ENCODE measurements at regions not wholly inside any gene's neighbourhood (a gene's known extent, or its start where the extent isn't known, plus 50 kb on each side); places are given as distances from the start of the nearest gene placed in this dataset.

DNA sequence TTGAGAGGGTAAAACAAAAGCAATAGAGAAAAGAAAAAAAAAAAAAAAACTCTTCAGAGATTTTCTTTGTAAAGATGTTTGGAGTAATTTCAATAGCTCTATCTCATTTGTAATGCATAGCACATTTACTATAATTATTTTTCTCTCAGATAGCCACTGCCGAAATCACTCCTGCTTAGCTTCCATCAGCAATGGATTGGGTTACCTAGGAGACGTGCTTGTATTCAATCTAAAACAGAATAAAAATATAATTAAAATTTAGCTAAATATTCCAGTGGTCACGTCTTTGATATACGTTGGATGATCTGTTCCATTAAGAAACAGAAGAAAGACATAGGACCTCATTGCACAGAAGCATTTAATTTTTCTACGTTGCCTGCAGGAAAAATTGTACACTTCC is 1435.7 kb upstream of the DDX18 start:
- H3K27ac ChIP-seq: no peak overlapping the region
- H3K9me3 ChIP-seq: no peaks in the 10 kb centered on the region
- no peak for DNase-seq (ENCODE audit: low spot score in 2 of 2)
- no peaks in the 10 kb centered on the region for H3K36me3 ChIP-seq
- H3K27me3 ChIP-seq: no peaks in the 10 kb centered on the region
- H3K4me1 ChIP-seq: no peaks in the 10 kb centered on the region
- H3K4me3 ChIP-seq: no peak overlapping the region
- WGBS, 2 donors: 86 to 93% methylated on average over 5 of the region's 5 CpGs
- TF ChIP-seq, protein P1, sequence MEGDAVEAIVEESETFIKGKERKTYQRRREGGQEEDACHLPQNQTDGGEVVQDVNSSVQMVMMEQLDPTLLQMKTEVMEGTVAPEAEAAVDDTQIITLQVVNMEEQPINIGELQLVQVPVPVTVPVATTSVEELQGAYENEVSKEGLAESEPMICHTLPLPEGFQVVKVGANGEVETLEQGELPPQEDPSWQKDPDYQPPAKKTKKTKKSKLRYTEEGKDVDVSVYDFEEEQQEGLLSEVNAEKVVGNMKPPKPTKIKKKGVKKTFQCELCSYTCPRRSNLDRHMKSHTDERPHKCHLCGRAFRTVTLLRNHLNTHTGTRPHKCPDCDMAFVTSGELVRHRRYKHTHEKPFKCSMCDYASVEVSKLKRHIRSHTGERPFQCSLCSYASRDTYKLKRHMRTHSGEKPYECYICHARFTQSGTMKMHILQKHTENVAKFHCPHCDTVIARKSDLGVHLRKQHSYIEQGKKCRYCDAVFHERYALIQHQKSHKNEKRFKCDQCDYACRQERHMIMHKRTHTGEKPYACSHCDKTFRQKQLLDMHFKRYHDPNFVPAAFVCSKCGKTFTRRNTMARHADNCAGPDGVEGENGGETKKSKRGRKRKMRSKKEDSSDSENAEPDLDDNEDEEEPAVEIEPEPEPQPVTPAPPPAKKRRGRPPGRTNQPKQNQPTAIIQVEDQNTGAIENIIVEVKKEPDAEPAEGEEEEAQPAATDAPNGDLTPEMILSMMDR (IDR thresholded peaks at IDR 0.05): no peak
- no peak for TF ChIP-seq EP300 (IDR thresholded peaks at IDR 0.05)
- no peak for TF ChIP-seq POLR2A (IDR thresholded peaks at IDR 0.05)

DNA sequence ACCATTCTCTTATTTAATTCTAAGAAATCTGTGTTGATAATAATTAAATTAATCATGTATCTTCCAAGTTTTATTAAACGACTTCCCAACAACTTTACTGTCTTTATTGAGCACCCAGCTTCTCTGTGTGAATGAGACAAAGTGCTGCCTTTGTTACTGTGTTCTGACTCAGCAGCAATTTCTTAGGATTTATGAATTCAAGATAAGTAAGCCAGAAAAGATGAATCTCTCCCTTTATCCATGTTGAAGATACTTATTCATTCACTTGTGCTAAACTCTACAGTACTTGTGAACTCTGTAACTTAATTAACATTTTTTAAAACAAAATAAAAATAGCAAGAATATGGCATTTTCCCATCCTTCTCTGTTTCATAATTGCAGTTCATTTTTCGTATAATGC is 1403.3 kb upstream of the DDX18 start:
- DNase-seq (ENCODE audit: low spot score in 2 of 2): no peak
- WGBS, 2 donors: 28 to 31% methylated on average over 2 of the region's 2 CpGs
- TF ChIP-seq POLR2A (IDR thresholded peaks at IDR 0.05) (no peak), EP300 (IDR thresholded peaks at IDR 0.05) (no peak)
- TF ChIP-seq, protein P1 (IDR thresholded peaks at IDR 0.05): no peak
- Histone ChIP-seq H3K27ac (peak overlapping the region in 1 of 4 donors; percentile 23), H3K4me1 (no peaks in the 10 kb centered on the region), H3K9me3 (no peaks in the 10 kb centered on the region), H3K4me3 (no peak overlapping the region), H3K27me3 (no peaks in the 10 kb centered on the region), H3K36me3 (no peaks in the 10 kb centered on the region)

DNA sequence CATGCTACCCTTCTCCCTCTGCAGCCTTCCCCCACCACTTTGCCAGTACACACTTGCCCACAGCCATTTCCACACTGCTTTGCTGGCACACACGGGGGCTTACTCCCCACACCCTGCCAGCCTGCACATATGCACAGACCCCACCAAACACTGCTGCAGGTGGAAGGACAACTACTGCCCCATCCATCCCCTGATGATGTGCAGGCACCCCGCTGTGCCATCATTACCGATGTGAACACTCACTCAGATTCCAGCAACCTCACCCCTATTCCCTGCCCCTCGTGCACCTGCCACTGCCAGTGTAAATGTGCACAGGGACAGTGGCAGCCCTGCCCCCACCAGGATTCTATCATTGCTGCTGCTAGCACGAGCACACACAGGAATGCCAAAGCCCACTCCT is 1400.8 kb upstream of the DDX18 start:
- Histone ChIP-seq H3K4me3 (no peak overlapping the region), H3K27me3 (no peaks in the 10 kb centered on the region), H3K9me3 (no peaks in the 10 kb centered on the region), H3K27ac (no peak overlapping the region), H3K4me1 (no peaks in the 10 kb centered on the region), H3K36me3 (no peaks in the 10 kb centered on the region)
- WGBS, 2 donors: 89 to 90% methylated on average over 5 of the region's 5 CpGs
- DNase-seq (ENCODE audit: low spot score in 2 of 2): no peak
- TF ChIP-seq POLR2A (IDR thresholded peaks at IDR 0.05): no peak
- TF ChIP-seq EP300 (IDR thresholded peaks at IDR 0.05): no peak
- TF ChIP-seq, protein P1 (IDR thresholded peaks at IDR 0.05): no peak

DNA sequence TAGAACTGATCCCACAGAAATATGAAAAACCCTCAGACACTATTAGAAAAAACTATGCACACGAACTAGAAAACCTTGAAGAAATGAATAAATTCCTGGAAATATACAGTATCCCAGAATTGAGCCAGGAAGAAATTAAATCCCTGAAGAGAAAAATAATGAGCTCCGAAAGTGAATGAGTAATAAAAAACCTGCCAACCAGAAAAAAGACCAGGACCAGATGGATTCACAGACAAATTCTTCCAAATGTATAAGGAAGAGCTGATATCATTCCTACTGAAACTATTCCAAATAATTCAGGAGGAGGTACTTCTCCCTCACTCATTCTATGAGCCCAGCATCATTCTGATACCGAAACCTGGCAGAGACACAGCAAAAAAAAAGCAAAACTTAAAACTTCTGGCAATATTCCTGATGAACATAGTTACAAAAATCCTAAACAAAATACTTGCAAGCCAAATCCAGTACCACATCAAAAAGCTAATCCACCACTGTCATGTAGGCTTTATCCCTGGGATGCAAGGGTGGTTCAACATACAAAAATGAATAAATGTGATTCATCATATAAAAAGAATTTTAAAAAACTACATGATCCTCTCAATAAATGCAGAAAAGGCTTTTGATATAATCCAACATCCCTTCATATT is 1397.6 kb upstream of the DDX18 start:
- 67 to 78% methylated on average over 3 of the region's 3 CpGs for WGBS, 2 donors

DNA sequence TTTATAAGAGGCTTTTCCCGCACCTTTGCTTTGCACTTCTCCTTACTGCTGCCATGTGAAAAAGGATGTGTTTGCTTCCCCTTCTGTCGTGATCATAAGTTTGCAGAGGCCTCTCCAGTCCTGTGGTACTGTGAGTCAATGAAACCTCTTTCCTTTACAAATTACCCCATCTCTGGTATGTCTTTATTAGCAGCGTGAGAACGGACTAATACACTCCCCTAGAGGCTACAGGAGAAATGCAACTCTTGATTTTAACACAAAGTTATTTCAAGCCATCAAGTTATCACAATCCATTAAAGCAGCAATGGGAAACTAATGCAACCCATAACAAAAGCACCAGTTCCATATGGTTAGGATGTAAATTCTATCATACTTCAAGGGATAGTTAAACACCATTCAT is 1378.8 kb upstream of the DDX18 start:
- Histone ChIP-seq H3K36me3 (no peaks in the 10 kb centered on the region), H3K27ac (no peak overlapping the region), H3K4me1 (no peaks in the 10 kb centered on the region), H3K9me3 (peaks cover 0 to 8% (median 0%) of the 10 kb centered on the region in 4 donors), H3K27me3 (no peaks in the 10 kb centered on the region), H3K4me3 (no peak overlapping the region)
- 41 to 44% methylated on average over 4 of the region's 4 CpGs for WGBS, 2 donors
- TF ChIP-seq POLR2A (IDR thresholded peaks at IDR 0.05) (no peak), EP300 (IDR thresholded peaks at IDR 0.05) (no peak)
- TF ChIP-seq, protein P1 (IDR thresholded peaks at IDR 0.05): peak in 1 of 5 experiments; percentile 19
- DNase-seq (ENCODE audit: low spot score in 2 of 2): no peak

More for the DNA sequence above, 1397.6 kb upstream of the DDX18 start:
- Histone ChIP-seq H3K4me1 (no peaks in the 10 kb centered on the region), H3K27ac (no peak overlapping the region), H3K36me3 (no peaks in the 10 kb centered on the region), H3K9me3 (no peaks in the 10 kb centered on the region), H3K27me3 (no peaks in the 10 kb centered on the region), H3K4me3 (no peak overlapping the region)
- TF ChIP-seq, protein P1 (IDR thresholded peaks at IDR 0.05): no peak
- TF ChIP-seq EP300 (IDR thresholded peaks at IDR 0.05) (no peak), POLR2A (IDR thresholded peaks at IDR 0.05) (no peak)
- DNase-seq (ENCODE audit: low spot score in 2 of 2): no peak

Measured in tibial nerve (tissue), 4 donors.